Fibroblast of skin of left quadriceps (primary cell): ENCODE measurements at regions not wholly inside any gene's neighbourhood (a gene's known extent, or its start where the extent isn't known, plus 50 kb on each side); places are given as distances from the start of the nearest gene placed in this dataset.
"Not testable (repeated sequence)": the region's sequence is repeated elsewhere in the genome, so short reads cannot be mapped to it uniquely, and the experiment has no call there.

Source experiments
- DNase-seq, 2 experiments: peaks; one replicate each; pipeline ENCODE4 v3.0.0-alpha.2; 2013; ENCODE audit warnings: low read depth in 2 of 2

GRCh38 chr2:192828947-192829346 lies 634.2 kb upstream of the TMEFF2 start:
- DNase-seq: no peak

GRCh38 chr2:192828175-192828574 lies 633.4 kb upstream of the TMEFF2 start:
- DNase-seq: no peak

- no peak for DNase-seq
These were observed 633.0 kb upstream of the TMEFF2 start for GRCh38 chr2:192827735-192828134.

GRCh38 chr2:192814376-192814775 lies 619.6 kb upstream of the TMEFF2 start:
- no peak for DNase-seq

- DNase-seq: no peak
These were observed 618.6 kb upstream of the TMEFF2 start for GRCh38 chr2:192813341-192813740.

GRCh38 chr2:192809173-192809572 lies 614.4 kb upstream of the TMEFF2 start:
- DNase-seq: no peak

GRCh38 chr2:192783643-192784042 lies 588.9 kb upstream of the TMEFF2 start:
- no peak for DNase-seq

- DNase-seq: no peak
These were observed 580.9 kb upstream of the TMEFF2 start for GRCh38 chr2:192775459-192776262.

- no peak for DNase-seq
These were observed 580.3 kb upstream of the TMEFF2 start for GRCh38 chr2:192775011-192775410.

- DNase-seq: no peak
These were observed 578.3 kb upstream of the TMEFF2 start for GRCh38 chr2:192773044-192773443.

GRCh38 chr2:192749611-192750200 lies 555.0 kb upstream of the TMEFF2 start:
- DNase-seq: no peak

- DNase-seq: no peak
These were observed 547.2 kb upstream of the TMEFF2 start for GRCh38 chr2:192741889-192742288.

- DNase-seq: no peak
These were observed 540.7 kb upstream of the TMEFF2 start for GRCh38 chr2:192735447-192735846.

- DNase-seq: no peak
These were observed 534.6 kb upstream of the TMEFF2 start for GRCh38 chr2:192729369-192729768.

- DNase-seq: no peak
These were observed 531.3 kb upstream of the TMEFF2 start for GRCh38 chr2:192725991-192726390.

GRCh38 chr2:192719629-192720028 lies 524.9 kb upstream of the TMEFF2 start:
- DNase-seq: no peak

GRCh38 chr2:192718340-192718739 lies 523.6 kb upstream of the TMEFF2 start:
- no peak for DNase-seq

GRCh38 chr2:192700934-192701333 lies 506.2 kb upstream of the TMEFF2 start:
- DNase-seq: no peak

GRCh38 chr2:192697880-192698279 lies 503.1 kb upstream of the TMEFF2 start:
- no peak for DNase-seq

GRCh38 chr2:192696857-192697256 lies 502.1 kb upstream of the TMEFF2 start:
- no peak for DNase-seq

- no peak for DNase-seq
These were observed 492.3 kb upstream of the TMEFF2 start for GRCh38 chr2:192687015-192687414.

- DNase-seq: not testable (repeated sequence)
These were observed 487.8 kb upstream of the TMEFF2 start for GRCh38 chr2:192682511-192682910.

- DNase-seq: no peak
These were observed 480.9 kb upstream of the TMEFF2 start for GRCh38 chr2:192675681-192676080.
